Stimulated activated CD4-positive, alpha-beta T cell treated with anti-CD3 and anti-CD28 coated beads, Interleukin-1b, Interleukin-23, amount 100 ng/mL, for 24 hours (primary cell): ENCODE measurements at regions not wholly inside any gene's neighbourhood (a gene's known extent, or its start where the extent isn't known, plus 50 kb on each side); places are given as distances from the start of the nearest gene placed in this dataset.
"Not testable (repeated sequence)": the region's sequence is repeated elsewhere in the genome, so short reads cannot be mapped to it uniquely, and the experiment has no call there.

Experiments
- DNase-seq, 4 experiments: peaks; one replicate each; pipeline ENCODE4 v3.0.0-alpha.2; 2020; ENCODE audit warnings: low read depth in 4 of 4, low spot score in 1 of 4

- DNase-seq = no peak
Observed at GRCh38 chr5:138648841-138649240, 73.6 kb upstream of the HSPA9 start.

GRCh38 chr5:138647794-138648410, 72.7 kb upstream of the HSPA9 start:
- DNase-seq = no peak

GRCh38 chr5:138647261-138647788, 72.1 kb upstream of the HSPA9 start:
- no peak for DNase-seq

GRCh38 chr5:138646671-138647070, 71.5 kb upstream of the HSPA9 start:
- DNase-seq = no peak

- DNase-seq = no peak
Observed at GRCh38 chr5:138645778-138646575, 70.8 kb upstream of the HSPA9 start.

DNA sequence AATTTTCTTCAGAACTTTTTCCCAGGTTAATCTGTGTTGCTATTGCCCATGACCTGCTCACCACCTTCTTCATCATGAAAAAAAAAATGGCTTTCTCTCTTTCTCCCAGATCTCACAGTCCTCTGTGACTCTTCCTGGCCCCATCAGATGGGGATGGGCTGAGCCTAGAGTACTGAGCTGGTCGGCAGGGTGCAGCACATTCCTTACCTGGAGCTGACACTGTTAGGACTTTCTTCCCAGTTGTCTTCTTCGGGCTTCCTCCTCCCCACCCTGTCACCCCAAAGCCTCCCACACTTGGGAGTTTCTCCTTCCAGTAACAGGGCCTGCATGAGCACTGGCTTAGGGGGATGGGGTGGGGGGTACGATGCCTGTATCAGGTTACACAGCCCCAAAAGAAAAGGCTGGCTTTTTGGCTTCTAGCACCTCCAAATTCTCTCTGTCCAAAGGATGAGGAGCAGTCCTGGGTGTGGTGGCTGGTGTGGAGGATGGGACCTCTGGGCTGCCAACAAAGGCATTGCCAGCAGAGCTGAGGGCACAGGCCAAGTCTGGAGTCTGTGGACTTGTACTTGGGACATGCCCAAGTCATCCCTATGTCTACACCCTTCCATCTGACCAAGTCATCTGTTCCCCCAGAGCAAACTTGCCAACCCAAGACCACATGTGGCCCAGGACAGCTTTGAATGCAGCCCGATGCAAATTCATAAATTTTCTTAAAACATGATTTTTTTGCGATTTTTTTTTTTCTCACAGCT, 68.0 kb upstream of the HSPA9 start:
- DNase-seq = no peak

GRCh38 chr5:138641547-138642298, 66.5 kb upstream of the HSPA9 start:
- peak; percentile 64 to 81 (median 73) for DNase-seq

DNA sequence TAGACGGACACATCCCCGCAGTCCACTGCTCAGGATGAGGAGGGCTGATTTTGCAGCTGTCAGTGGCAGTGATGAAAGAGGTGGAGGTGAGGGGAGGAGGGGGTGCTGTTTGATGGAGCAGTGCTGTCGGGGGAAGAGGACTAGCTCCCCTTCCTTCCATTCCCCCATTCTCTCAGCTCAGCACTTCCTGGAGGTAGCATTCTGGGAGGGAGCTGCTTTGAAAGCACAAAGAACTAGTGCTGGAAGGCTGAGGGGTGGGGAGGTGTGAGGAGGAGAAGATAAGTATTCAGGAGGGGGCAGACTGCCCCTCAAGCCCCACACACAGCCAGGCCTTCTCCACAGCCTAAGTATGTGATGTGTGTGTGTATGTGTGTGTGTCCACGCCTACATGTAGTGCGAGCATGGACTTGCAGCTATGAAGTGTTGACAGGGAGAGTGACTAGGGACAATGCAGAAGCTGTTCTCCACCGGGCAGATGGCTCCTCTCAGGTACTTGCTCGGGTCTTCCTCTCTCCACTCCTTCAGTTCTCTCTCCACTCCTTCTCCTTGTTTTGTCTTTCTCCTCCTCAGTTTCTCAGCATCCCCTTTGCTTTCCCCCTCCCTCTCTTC, 65.5 kb upstream of the HSPA9 start:
- no peak for DNase-seq

- no peak for DNase-seq
Observed at GRCh38 chr5:138640138-138640537, 64.9 kb upstream of the HSPA9 start.

DNA sequence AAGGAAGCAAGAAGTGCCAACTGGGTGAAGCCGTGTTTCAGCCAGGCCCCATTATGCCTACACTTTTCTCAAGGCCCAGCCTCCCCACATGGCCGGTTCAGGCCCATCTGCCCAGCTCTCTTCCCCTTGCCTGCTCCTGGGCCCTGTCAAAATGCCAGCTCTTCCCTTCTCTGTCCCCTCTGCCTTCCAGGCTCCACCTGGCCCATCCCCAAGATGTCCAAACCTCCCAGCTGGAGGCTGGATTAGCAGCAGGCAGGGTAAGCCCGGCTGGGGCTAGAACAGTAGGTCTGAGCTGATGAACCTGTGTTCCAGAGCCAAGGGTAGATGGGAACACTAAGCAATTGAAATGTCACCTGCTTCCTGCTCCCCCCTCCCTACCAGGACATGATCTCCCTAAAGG, 64.1 kb upstream of the HSPA9 start:
- DNase-seq = no peak

GRCh38 chr5:138637256-138637655, 62.1 kb upstream of the HSPA9 start:
- DNase-seq = no peak

- no peak for DNase-seq
Observed at GRCh38 chr5:138636398-138636944, 61.3 kb upstream of the HSPA9 start.

- DNase-seq = no peak
Observed at GRCh38 chr5:138635708-138636107, 60.5 kb upstream of the HSPA9 start.

- no peak for DNase-seq
Observed at GRCh38 chr5:138635265-138635664, 60.1 kb upstream of the HSPA9 start.

DNA sequence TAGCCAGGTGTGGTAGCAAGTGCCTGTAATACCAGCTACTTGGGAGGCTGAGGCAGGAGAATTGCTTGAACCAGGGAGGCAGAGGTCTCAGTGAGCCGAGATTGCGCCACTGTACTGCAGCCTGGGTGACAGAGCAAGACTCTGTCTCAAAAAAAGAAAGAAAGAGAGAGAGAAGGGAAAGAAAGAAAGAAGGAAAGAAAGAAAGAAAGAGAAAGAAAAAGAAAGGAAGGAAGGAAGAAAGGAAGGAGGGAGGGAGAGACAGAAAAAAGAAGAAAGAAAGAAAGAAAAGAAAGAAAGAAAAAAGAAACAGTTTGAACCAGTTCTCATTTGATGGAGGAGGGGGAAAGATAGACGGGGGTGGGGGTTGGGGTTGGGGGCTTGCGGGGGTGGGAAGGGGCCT, 59.6 kb upstream of the HSPA9 start:
- not testable (repeated sequence) for DNase-seq

GRCh38 chr5:138632900-138633489, 57.8 kb upstream of the HSPA9 start:
- no peak for DNase-seq

DNA sequence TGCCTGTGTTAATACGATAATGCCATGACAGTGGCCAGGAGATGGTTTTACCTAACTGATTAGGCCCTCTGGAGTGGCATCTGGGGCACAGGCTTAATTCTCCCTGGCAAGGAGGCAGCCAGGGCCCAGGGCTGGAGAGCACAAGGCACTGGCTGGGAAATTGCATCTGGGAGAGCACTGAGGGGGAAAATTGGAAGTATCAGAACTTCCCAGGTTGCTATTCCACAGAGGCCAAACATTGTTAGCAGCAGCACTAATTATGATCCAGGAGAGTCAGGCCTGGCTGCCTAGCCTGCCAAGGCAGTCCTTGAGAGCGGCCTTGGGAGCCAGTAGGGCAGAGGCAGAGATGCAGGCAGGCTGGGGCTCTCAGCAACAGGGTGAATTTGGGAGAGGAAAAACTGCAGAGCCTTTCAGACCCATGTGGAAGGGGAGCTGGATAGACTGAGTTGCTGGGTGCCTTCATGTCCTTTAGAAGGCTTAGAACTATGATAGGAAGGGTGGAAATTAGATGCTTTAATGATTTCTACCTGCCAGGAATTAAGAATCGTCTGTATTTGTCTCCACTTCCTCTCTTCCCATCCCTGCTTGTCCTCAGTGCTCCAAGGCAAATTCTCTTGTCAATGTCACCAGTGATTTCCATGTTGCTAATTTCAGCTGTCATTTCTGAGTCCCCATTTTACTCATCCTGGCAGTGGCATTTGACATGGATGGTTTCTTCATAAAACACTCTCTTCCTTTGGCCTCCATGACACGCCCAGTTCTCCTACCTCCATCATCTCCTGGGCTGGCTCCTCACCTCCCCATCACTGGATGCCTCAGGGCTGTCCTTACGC, 56.1 kb upstream of the HSPA9 start:
- DNase-seq = no peak

DNA sequence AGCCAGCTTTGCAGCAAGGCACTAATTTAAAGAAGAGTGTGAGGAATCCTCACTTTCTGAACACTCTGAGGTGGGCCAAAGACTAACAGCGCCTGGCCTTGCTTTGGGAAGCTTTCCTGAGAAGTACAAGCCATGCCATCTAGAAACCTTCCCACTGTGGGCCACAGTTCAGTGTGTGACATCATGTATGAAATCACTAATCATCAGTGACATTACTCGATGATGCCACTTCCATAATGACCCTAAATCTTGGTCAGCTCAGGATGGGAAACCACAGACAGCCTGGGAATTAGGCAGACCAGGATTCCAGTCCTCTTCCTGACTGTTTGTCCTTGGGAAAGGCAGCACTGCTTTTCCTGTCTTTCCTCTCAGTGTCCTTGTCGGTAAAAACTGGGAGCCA, 54.2 kb upstream of the HSPA9 start:
- DNase-seq = no peak

- no peak for DNase-seq
Observed at GRCh38 chr5:138626333-138626944, 51.2 kb upstream of the HSPA9 start.
